Astrocyte (in vitro differentiated cells and primary cell): ENCODE measurements at regions not wholly inside any gene's neighbourhood (a gene's known extent, or its start where the extent isn't known, plus 50 kb on each side); places are given as distances from the start of the nearest gene placed in this dataset.

Experiments used
- DNase-seq: peaks from one replicate; pipeline ENCODE4 v3.0.0-alpha.2; 2010; ENCODE audit warnings: low read depth
- FAIRE-seq: peaks from 2 replicates; lab custom pipeline; 2011; peaks lifted over from hg19 to GRCh38; lab: Jason Lieb, UNC
- H2AFZ ChIP-seq: 2 replicates; pipeline ENCODE4 v1.6.0; 2012; ENCODE audit warnings: low read depth, low read length, inconsistent platforms
- H3K27ac ChIP-seq: 2 replicates; pipeline ENCODE4 v1.5.1; 2011; ENCODE audit warnings: low read depth, low read length, inconsistent platforms
- H3K27me3 ChIP-seq: 2 replicates; pipeline ENCODE4 v1.6.0; 2011; ENCODE audit warnings: low read length, inconsistent platforms; ENCODE audit not compliant: insufficient read depth
- H3K36me3 ChIP-seq: 2 replicates; pipeline ENCODE4 v1.5.1; 2011; ENCODE audit warnings: low read length, inconsistent platforms; ENCODE audit not compliant: insufficient read depth
- H3K4me1 ChIP-seq: 2 replicates; pipeline ENCODE4 v1.5.1; 2011; ENCODE audit warnings: low read length, inconsistent platforms; ENCODE audit not compliant: insufficient read depth
- H3K4me2 ChIP-seq: 2 replicates; pipeline ENCODE4 v1.6.0; 2012; ENCODE audit warnings: low read length, inconsistent platforms
- H3K4me3 ChIP-seq: 2 replicates; pipeline ENCODE4 v1.5.1; 2011; ENCODE audit warnings: low read depth, mild to moderate bottlenecking, low read length, inconsistent platforms; ENCODE audit not compliant: insufficient read depth
- H3K79me2 ChIP-seq: 2 replicates; pipeline ENCODE4 v1.6.0; 2012; ENCODE audit warnings: mild to moderate bottlenecking, low read length, inconsistent platforms; ENCODE audit not compliant: insufficient read depth
- H3K9ac ChIP-seq: 2 replicates; pipeline ENCODE4 v1.6.0; 2012; ENCODE audit warnings: mild to moderate bottlenecking, low read length, inconsistent platforms
- H3K9me3 ChIP-seq: 2 replicates; pipeline ENCODE4 v1.5.1; 2012; ENCODE audit warnings: low read depth, mild to moderate bottlenecking, low read length, inconsistent platforms; ENCODE audit not compliant: insufficient read depth
- H4K20me1 ChIP-seq: 2 replicates; pipeline ENCODE4 v1.6.0; 2012; ENCODE audit warnings: low read length, inconsistent platforms; ENCODE audit not compliant: insufficient read depth
- H3K27ac Mint-ChIP-seq: one replicate; pipeline ENCODE4 v1.8.0; 2021; ENCODE audit warnings: mild to moderate bottlenecking, mixed read lengths; ENCODE audit not compliant: unreplicated experiment
- H3K27me3 Mint-ChIP-seq: one replicate; pipeline ENCODE4 v1.8.0; 2021; ENCODE audit warnings: low read depth, mixed read lengths; ENCODE audit not compliant: unreplicated experiment
- H3K36me3 Mint-ChIP-seq: one replicate; pipeline ENCODE4 v1.8.0; 2021; ENCODE audit warnings: low read depth, mixed read lengths; ENCODE audit not compliant: unreplicated experiment
- H3K4me1 Mint-ChIP-seq: one replicate; pipeline ENCODE4 v1.8.0; 2021; ENCODE audit warnings: low read depth, mixed read lengths; ENCODE audit not compliant: unreplicated experiment
- H3K4me3 Mint-ChIP-seq: one replicate; pipeline ENCODE4 v1.8.0; 2021; ENCODE audit warnings: mild to moderate bottlenecking, moderate library complexity, mixed read lengths; ENCODE audit not compliant: unreplicated experiment
- H3K9me3 Mint-ChIP-seq: one replicate; pipeline ENCODE4 v1.8.0; 2021; ENCODE audit warnings: mild to moderate bottlenecking, mixed read lengths; ENCODE audit not compliant: unreplicated experiment
- EZH2 ChIP-seq: IDR thresholded peaks from 2 replicates; pipeline ENCODE4 v1.6.1; 2012; ENCODE audit warnings: mild to moderate bottlenecking, low read length, inconsistent platforms; ENCODE audit not compliant: insufficient read depth
- TF ChIP-seq, protein P1 (sequence below): IDR thresholded peaks from 2 replicates; pipeline ENCODE4 v1.5.1; 2011; ENCODE audit warnings: low read depth, mild to moderate bottlenecking, inconsistent platforms, low read length, moderate library complexity; ENCODE audit not compliant: insufficient read depth

DNA sequence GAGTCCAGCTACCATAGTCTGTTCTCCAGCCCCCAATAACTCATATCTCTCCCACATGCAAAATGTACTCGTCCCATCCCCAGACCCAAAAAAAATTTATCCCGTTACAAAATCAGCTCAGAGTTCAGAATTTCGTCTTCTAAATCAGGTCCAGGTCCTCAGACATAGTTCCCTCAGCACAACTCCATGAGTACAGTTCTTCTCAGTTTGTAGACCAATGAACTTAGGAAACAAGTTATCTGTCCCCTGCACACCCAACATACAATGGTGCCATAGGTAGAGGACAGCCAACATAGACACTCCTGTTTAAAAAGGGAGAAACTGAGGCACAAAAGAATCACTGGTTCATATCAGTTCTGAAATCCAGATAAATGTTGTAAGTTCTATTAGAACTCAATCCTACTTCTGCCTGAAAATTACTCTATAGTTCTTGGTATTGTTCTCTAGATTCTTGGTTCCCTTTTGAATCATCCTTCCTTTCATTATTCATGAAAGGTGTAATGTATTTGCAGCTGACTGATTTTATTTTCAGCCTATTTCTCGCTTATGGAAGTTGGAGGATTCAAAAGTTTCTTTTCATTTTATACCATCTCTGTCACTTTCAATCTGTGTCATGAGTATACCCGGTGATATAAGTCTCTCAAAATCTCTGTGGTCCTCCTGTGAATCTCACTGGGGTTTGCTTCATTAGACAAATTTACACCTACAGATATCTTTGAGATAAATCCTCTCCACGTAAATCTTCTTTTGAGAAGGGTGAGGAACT is 75.8 kb upstream of the TSPAN2 start:
- H3K9me3 Mint-ChIP-seq, result no peaks in the 10 kb centered on the region
- no peak for TF ChIP-seq EZH2
- TF ChIP-seq, protein P1, sequence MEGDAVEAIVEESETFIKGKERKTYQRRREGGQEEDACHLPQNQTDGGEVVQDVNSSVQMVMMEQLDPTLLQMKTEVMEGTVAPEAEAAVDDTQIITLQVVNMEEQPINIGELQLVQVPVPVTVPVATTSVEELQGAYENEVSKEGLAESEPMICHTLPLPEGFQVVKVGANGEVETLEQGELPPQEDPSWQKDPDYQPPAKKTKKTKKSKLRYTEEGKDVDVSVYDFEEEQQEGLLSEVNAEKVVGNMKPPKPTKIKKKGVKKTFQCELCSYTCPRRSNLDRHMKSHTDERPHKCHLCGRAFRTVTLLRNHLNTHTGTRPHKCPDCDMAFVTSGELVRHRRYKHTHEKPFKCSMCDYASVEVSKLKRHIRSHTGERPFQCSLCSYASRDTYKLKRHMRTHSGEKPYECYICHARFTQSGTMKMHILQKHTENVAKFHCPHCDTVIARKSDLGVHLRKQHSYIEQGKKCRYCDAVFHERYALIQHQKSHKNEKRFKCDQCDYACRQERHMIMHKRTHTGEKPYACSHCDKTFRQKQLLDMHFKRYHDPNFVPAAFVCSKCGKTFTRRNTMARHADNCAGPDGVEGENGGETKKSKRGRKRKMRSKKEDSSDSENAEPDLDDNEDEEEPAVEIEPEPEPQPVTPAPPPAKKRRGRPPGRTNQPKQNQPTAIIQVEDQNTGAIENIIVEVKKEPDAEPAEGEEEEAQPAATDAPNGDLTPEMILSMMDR, result no peak
- H3K4me1 Mint-ChIP-seq, result peaks cover 32% of the 10 kb centered on the region
- no peak overlapping the region for H3K27ac Mint-ChIP-seq
- H3K36me3 Mint-ChIP-seq, result no peaks in the 10 kb centered on the region
- no peaks in the 10 kb centered on the region for H3K9me3 ChIP-seq
- H3K4me2 ChIP-seq, result no peak overlapping the region
- H3K27me3 ChIP-seq, result no peaks in the 10 kb centered on the region
- no peaks in the 10 kb centered on the region for H3K79me2 ChIP-seq
- FAIRE-seq (peak; percentile 79), DNase-seq (no peak)
- peaks cover 16% of the 10 kb centered on the region for H3K4me1 ChIP-seq
- H3K4me3 Mint-ChIP-seq, result no peak overlapping the region
- H2AFZ ChIP-seq, result no peak overlapping the region
- no peaks in the 10 kb centered on the region for H4K20me1 ChIP-seq
- H3K4me3 ChIP-seq, result no peak overlapping the region
- no peak overlapping the region for H3K9ac ChIP-seq
- H3K27me3 Mint-ChIP-seq, result no peaks in the 10 kb centered on the region
- no peak overlapping the region for H3K27ac ChIP-seq
- H3K36me3 ChIP-seq, result no peaks in the 10 kb centered on the region

GRCh38 chr1:115164484-115164883 is 75.2 kb upstream of the TSPAN2 start:
- Histone ChIP-seq H3K4me1 (peaks cover 15% of the 10 kb centered on the region), H3K9ac (no peak overlapping the region), H3K9me3 (no peaks in the 10 kb centered on the region), H3K36me3 (no peaks in the 10 kb centered on the region), H2AFZ (no peak overlapping the region), H3K27me3 (no peaks in the 10 kb centered on the region), H3K79me2 (no peaks in the 10 kb centered on the region), H3K27ac (no peak overlapping the region), H4K20me1 (no peaks in the 10 kb centered on the region), H3K4me2 (no peak overlapping the region), H3K4me3 (no peak overlapping the region)
- Mint-ChIP-seq H3K4me1 (peaks cover 26% of the 10 kb centered on the region), H3K4me3 (no peak overlapping the region), H3K27me3 (no peaks in the 10 kb centered on the region), H3K9me3 (no peaks in the 10 kb centered on the region), H3K27ac (no peak overlapping the region), H3K36me3 (no peaks in the 10 kb centered on the region)
- TF ChIP-seq, protein P1, result no peak
- TF ChIP-seq EZH2, result no peak
- no peak for FAIRE-seq
- peak; percentile 31 for DNase-seq

- TF ChIP-seq, protein P1, result no peak
- no peak for TF ChIP-seq EZH2
- no peak overlapping the region for H3K4me3 ChIP-seq
- no peaks in the 10 kb centered on the region for H3K9me3 ChIP-seq
- H2AFZ ChIP-seq, result no peak overlapping the region
- no peak overlapping the region for H3K4me2 ChIP-seq
- Mint-ChIP-seq H3K27me3 (no peaks in the 10 kb centered on the region), H3K27ac (no peak overlapping the region), H3K9me3 (peaks cover 1% of the 10 kb centered on the region), H3K4me1 (no peaks in the 10 kb centered on the region), H3K36me3 (no peaks in the 10 kb centered on the region), H3K4me3 (no peak overlapping the region)
- no peaks in the 10 kb centered on the region for H3K27me3 ChIP-seq
- no peak overlapping the region for H3K27ac ChIP-seq
- H4K20me1 ChIP-seq, result no peaks in the 10 kb centered on the region
- peaks cover 3% of the 10 kb centered on the region for H3K4me1 ChIP-seq
- FAIRE-seq (peak; percentile 45), DNase-seq (peak; percentile 61)
- no peaks in the 10 kb centered on the region for H3K36me3 ChIP-seq
- no peaks in the 10 kb centered on the region for H3K79me2 ChIP-seq
- no peak overlapping the region for H3K9ac ChIP-seq
Observed at GRCh38 chr1:115160728-115161127, 71.4 kb upstream of the TSPAN2 start.
